ENCODE measurements at regions not wholly inside any gene's neighbourhood (a gene's known extent, or its start where the extent isn't known, plus 50 kb on each side); places are given as distances from the start of the nearest gene placed in this dataset.
"Not testable (repeated sequence)": the region's sequence is repeated elsewhere in the genome, so short reads cannot be mapped to it uniquely, and the experiment has no call there.

DNA sequence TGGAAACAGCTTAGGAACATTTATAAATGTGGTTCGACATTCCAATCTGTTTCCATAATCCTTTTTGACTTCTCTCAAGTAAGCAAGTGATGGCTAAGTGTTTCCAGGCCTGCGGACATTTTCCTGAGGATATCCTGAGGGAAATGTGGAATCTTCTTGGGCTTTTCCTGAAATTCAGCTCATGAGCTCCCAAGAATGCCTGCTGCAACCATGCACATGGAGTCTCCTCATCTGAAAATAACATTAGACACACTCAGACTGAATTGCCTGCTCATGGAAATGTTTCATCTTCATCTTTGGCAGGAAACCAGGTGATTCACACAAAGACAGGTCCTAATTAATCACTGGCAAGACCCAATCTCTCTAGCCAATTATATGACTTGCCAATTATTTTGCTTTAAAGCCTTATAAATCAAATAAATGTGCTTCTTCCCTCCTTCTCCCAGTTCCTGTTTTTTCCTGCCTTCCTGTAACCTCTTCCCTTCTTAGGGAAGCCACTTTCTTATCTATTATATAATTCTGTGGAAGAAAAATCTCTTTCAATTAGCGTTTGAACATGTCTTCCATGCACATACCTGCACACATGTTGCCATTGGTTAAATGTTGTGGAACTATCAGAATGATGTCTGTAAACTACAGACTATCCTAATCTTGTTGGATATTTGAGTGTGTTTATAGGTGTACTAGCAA, 104.6 kb upstream of the MXRA5 start:
- no peaks in the 10 kb centered on the region for H3K27me3 ChIP-seq (ENCODE audit: control insufficient read depth in 1 of 2, insufficient read depth in 2 of 2, low read length in 2 of 2)
- no peak overlapping the region for H3K27ac ChIP-seq (ENCODE audit: low read depth in 2 of 2, low read length in 1 of 2)
- H3K9me3 ChIP-seq (ENCODE audit: control insufficient read depth in 2 of 2, insufficient read depth in 1 of 2, low read depth in 1 of 2, low read length in 1 of 2): no peaks in the 10 kb centered on the region
- 13 to 45% methylated on average over 3 of the region's 3 CpGs for WGBS, 2 donors
- H3K4me1 ChIP-seq (ENCODE audit: control insufficient read depth in 2 of 2, insufficient read depth in 2 of 2, low read length in 1 of 2): no peaks in the 10 kb centered on the region
- no peak overlapping the region for H3K4me3 ChIP-seq (ENCODE audit: low read depth in 1 of 2, low read length in 2 of 2)
- H3K36me3 ChIP-seq (ENCODE audit: control insufficient read depth in 2 of 2, insufficient read depth in 2 of 2, low read length in 1 of 2): no peaks in the 10 kb centered on the region

DNA sequence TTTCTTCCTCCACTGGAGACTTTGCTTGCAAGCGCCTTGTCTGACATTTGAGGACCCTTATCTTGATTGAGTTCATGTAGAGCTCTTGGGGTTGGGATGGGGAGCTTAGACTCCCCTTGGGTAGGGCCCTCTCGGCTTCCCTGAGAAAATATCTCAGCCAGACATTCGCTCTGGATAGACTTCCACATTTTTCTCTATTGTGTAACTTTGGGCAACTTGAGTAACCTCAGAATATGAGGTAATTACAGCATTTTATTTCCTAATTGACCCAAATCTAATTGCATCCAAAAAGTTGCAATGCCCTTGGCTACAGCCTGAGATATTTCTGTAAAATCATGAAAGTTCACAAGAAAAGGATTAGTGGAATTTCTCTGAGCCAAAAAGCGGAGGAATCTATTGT, 102.8 kb upstream of the MXRA5 start:
- H3K4me3 ChIP-seq (ENCODE audit: low read depth in 1 of 2, low read length in 2 of 2): no peak overlapping the region
- WGBS, 2 donors: 58 to 70% methylated on average over 4 of the region's 4 CpGs
- no peaks in the 10 kb centered on the region for H3K4me1 ChIP-seq (ENCODE audit: control insufficient read depth in 2 of 2, insufficient read depth in 2 of 2, low read length in 1 of 2)
- H3K36me3 ChIP-seq (ENCODE audit: control insufficient read depth in 2 of 2, insufficient read depth in 2 of 2, low read length in 1 of 2): no peaks in the 10 kb centered on the region
- H3K9me3 ChIP-seq (ENCODE audit: control insufficient read depth in 2 of 2, insufficient read depth in 1 of 2, low read depth in 1 of 2, low read length in 1 of 2): no peaks in the 10 kb centered on the region
- H3K27me3 ChIP-seq (ENCODE audit: control insufficient read depth in 1 of 2, insufficient read depth in 2 of 2, low read length in 2 of 2): no peaks in the 10 kb centered on the region
- H3K27ac ChIP-seq (ENCODE audit: low read depth in 2 of 2, low read length in 1 of 2): no peak overlapping the region

DNA sequence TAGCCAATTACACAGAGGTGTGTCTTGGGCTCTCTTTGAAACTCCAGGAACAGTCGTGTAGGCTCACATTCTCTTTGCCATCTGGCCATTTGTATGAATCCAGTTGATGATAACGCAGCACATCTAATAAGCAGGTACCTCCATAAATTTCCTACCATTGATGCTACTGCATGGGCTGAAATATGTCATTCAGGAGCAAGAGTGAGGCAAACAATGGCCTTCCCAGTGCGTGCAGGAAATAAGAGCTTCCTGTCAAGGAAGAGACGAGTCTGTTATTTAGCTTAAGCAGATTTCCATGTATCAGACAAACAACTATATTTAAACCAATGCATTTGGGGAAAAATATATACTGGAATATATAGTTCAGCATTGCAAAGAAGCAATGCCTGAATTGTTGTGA, 102.1 kb upstream of the MXRA5 start:
- H3K4me1 ChIP-seq (ENCODE audit: control insufficient read depth in 2 of 2, insufficient read depth in 2 of 2, low read length in 1 of 2): no peaks in the 10 kb centered on the region
- H3K27me3 ChIP-seq (ENCODE audit: control insufficient read depth in 1 of 2, insufficient read depth in 2 of 2, low read length in 2 of 2): no peaks in the 10 kb centered on the region
- WGBS, 2 donors: 76% methylated on average over 4 of the region's 4 CpGs
- no peaks in the 10 kb centered on the region for H3K36me3 ChIP-seq (ENCODE audit: control insufficient read depth in 2 of 2, insufficient read depth in 2 of 2, low read length in 1 of 2)
- no peak overlapping the region for H3K4me3 ChIP-seq (ENCODE audit: low read depth in 1 of 2, low read length in 2 of 2)
- H3K27ac ChIP-seq (ENCODE audit: low read depth in 2 of 2, low read length in 1 of 2): no peak overlapping the region
- H3K9me3 ChIP-seq (ENCODE audit: control insufficient read depth in 2 of 2, insufficient read depth in 1 of 2, low read depth in 1 of 2, low read length in 1 of 2): no peaks in the 10 kb centered on the region

DNA sequence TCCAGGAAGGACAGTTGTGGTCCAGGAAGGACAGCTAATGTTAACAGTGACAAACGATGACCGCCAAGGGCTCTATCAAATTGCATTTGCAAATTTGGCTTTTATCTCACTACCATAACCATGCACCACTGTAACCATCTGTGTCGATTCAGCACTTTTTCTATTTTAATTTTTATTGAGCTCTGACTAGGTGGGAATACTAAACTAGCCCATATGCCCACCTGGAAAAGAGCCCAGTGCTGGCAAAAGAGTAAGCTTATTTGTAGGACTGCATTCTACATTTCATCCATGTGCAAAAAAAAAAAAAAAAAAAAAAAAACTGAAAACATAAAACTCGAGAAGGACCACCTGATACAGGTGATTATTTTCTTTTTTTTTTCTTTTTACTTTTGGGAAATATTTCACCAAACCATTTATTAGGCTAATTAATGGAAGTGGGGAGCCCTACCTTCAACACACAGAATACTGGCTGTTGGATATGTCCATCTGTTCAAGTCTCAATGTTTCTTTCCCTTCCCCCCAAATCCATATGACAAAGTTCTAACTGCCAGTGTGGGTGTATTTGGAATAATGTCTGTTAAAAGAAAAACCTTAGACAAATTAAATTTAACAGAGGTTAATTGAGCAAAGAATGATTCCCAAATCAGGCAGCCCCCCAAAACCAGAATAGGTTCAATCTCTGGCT, 99.5 kb upstream of the MXRA5 start:
- Histone ChIP-seq H3K36me3 (ENCODE audit: control insufficient read depth in 2 of 2, insufficient read depth in 2 of 2, low read length in 1 of 2) (no peaks in the 10 kb centered on the region), H3K4me1 (ENCODE audit: control insufficient read depth in 2 of 2, insufficient read depth in 2 of 2, low read length in 1 of 2) (no peaks in the 10 kb centered on the region), H3K27ac (ENCODE audit: low read depth in 2 of 2, low read length in 1 of 2) (no peak overlapping the region), H3K9me3 (ENCODE audit: control insufficient read depth in 2 of 2, insufficient read depth in 1 of 2, low read depth in 1 of 2, low read length in 1 of 2) (no peaks in the 10 kb centered on the region), H3K4me3 (ENCODE audit: low read depth in 1 of 2, low read length in 2 of 2) (no peak overlapping the region), H3K27me3 (ENCODE audit: control insufficient read depth in 1 of 2, insufficient read depth in 2 of 2, low read length in 2 of 2) (no peaks in the 10 kb centered on the region)
- WGBS, 2 donors: 92% methylated on average over 4 of the region's 4 CpGs

DNA sequence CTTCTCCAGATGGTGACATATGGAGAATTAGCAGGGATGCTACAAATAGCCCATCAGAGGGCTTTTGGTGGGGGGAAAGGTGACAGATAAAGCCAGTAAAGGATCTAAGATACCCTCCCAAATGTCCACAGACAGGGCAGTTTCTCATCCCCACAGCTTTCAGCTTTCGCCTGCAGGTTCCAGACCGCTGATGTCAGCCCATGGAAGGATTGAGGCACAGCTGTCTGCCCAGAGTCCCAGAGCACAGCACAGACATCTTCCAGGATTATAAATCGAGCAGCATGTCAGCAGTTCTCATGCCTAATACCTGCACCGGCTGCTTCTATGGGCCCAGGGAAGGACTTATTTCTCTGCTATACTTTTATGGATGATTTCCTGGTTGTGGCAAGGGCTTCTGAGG, 96.7 kb upstream of the MXRA5 start:
- H3K4me3 ChIP-seq (ENCODE audit: low read depth in 1 of 2, low read length in 2 of 2): no peak overlapping the region
- H3K36me3 ChIP-seq (ENCODE audit: control insufficient read depth in 2 of 2, insufficient read depth in 2 of 2, low read length in 1 of 2): no peaks in the 10 kb centered on the region
- H3K4me1 ChIP-seq (ENCODE audit: control insufficient read depth in 2 of 2, insufficient read depth in 2 of 2, low read length in 1 of 2): no peaks in the 10 kb centered on the region
- no peak overlapping the region for H3K27ac ChIP-seq (ENCODE audit: low read depth in 2 of 2, low read length in 1 of 2)
- H3K27me3 ChIP-seq (ENCODE audit: control insufficient read depth in 1 of 2, insufficient read depth in 2 of 2, low read length in 2 of 2): no peaks in the 10 kb centered on the region
- 73% methylated on average over 4 of the region's 4 CpGs for whole genome bisulfite sequencing, 2 donors
- no peaks in the 10 kb centered on the region for H3K9me3 ChIP-seq (ENCODE audit: control insufficient read depth in 2 of 2, insufficient read depth in 1 of 2, low read depth in 1 of 2, low read length in 1 of 2)

DNA sequence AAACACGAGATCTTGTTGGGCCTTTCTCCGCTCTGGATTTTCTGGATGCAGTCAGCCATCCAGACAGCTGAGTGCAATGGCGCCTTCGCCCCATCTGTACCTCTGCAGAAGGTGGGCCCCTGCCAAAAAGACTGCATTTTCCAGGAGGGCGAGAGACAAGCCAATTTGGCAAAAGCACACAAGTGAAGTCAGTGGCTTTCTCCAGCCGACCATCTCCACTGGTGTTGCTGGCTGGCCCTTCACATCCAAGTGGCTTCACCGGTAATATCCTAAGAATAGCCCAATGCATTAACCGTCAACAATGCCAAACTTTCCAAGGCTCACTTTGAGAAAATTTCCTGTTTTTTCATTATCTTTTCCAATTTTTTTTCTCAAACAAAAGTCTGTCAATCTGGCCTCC, 96.2 kb upstream of the MXRA5 start:
- Histone ChIP-seq H3K27ac (ENCODE audit: low read depth in 2 of 2, low read length in 1 of 2) (no peak overlapping the region), H3K4me1 (ENCODE audit: control insufficient read depth in 2 of 2, insufficient read depth in 2 of 2, low read length in 1 of 2) (no peaks in the 10 kb centered on the region), H3K9me3 (ENCODE audit: control insufficient read depth in 2 of 2, insufficient read depth in 1 of 2, low read depth in 1 of 2, low read length in 1 of 2) (no peaks in the 10 kb centered on the region), H3K27me3 (ENCODE audit: control insufficient read depth in 1 of 2, insufficient read depth in 2 of 2, low read length in 2 of 2) (no peaks in the 10 kb centered on the region), H3K36me3 (ENCODE audit: control insufficient read depth in 2 of 2, insufficient read depth in 2 of 2, low read length in 1 of 2) (no peaks in the 10 kb centered on the region), H3K4me3 (ENCODE audit: low read depth in 1 of 2, low read length in 2 of 2) (no peak overlapping the region)
- 79 to 82% methylated on average over 8 of the region's 8 CpGs for WGBS, 2 donors

DNA sequence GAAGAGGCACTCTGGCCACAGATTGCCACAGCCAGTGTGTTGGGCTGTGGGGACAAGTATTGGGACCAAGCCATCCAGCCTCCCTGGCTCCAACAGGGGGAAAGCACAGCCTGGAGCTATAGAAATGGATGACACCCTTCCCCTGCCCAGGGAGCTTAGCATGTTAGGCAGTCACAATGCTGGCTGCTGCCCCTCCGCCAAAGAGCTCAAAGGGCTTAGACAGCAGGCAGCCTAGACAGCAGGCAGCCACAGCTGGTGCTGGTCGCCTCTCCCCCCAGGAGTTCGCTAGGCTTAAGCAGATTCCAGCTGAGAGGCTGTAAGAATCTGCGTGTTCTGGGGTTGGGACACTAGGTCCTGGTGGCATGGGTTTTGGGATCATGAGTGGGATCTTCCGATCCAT, 94.5 kb upstream of the MXRA5 start:
- WGBS, 2 donors: 92 to 95% methylated on average over 5 of the region's 5 CpGs
- Histone ChIP-seq H3K9me3 (ENCODE audit: control insufficient read depth in 2 of 2, insufficient read depth in 1 of 2, low read depth in 1 of 2, low read length in 1 of 2) (no peaks in the 10 kb centered on the region), H3K27ac (ENCODE audit: low read depth in 2 of 2, low read length in 1 of 2) (no peak overlapping the region), H3K36me3 (ENCODE audit: control insufficient read depth in 2 of 2, insufficient read depth in 2 of 2, low read length in 1 of 2) (no peaks in the 10 kb centered on the region), H3K4me1 (ENCODE audit: control insufficient read depth in 2 of 2, insufficient read depth in 2 of 2, low read length in 1 of 2) (no peaks in the 10 kb centered on the region), H3K27me3 (ENCODE audit: control insufficient read depth in 1 of 2, insufficient read depth in 2 of 2, low read length in 2 of 2) (no peaks in the 10 kb centered on the region), H3K4me3 (ENCODE audit: low read depth in 1 of 2, low read length in 2 of 2) (no peak overlapping the region)

DNA sequence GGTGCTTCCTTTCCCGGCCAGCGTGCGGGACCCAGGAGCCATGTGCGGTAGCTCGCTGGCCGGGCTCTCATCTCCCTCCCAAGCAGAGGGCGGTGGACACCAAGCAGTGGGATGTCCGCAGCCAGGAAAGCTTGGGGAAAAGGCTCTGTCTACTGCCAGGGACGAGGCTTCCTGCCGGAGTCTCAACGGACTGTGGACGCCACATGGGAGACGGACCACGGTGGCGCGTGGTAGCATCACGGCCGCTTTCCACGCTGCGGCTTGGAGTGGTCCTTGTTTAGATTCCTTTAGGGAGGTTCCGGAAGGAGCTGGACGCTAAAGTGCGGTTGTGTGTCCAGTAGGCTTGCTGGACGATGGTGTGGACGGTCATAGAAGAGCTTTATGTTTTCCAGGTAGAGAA, 89.5 kb upstream of the MXRA5 start:
- H3K4me3 ChIP-seq (ENCODE audit: low read depth in 1 of 2, low read length in 2 of 2); H3K27me3 ChIP-seq (ENCODE audit: control insufficient read depth in 1 of 2, insufficient read depth in 2 of 2, low read length in 2 of 2); H3K27ac ChIP-seq (ENCODE audit: low read depth in 2 of 2, low read length in 1 of 2); H3K36me3 ChIP-seq (ENCODE audit: control insufficient read depth in 2 of 2, insufficient read depth in 2 of 2, low read length in 1 of 2); H3K9me3 ChIP-seq (ENCODE audit: control insufficient read depth in 2 of 2, insufficient read depth in 1 of 2, low read depth in 1 of 2, low read length in 1 of 2); H3K4me1 ChIP-seq (ENCODE audit: control insufficient read depth in 2 of 2, insufficient read depth in 2 of 2, low read length in 1 of 2): not testable (repeated sequence)
- 98% methylated on average over 16 to 23 of the region's 25 CpGs for WGBS, 2 donors

DNA sequence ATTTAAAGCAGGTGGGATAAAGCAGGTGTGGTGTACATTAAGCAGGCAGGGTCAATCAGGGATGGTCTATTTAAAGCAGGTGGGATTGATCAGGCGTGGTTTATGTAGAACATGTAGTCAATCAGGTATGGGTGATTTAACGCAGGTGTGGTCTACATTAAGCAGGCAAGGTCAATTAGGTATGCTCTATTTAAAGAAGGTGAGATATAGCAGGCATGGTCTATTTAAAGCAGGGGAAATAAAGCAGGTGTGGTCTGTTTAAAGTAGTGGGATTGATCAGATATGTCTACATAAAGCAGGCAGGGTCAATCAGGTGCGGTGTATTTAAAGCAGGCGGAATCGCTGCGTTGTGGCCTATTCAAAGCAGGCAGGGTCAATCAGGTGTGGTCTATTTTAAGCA, 88.6 kb upstream of the MXRA5 start:
- no peak overlapping the region for H3K4me3 ChIP-seq (ENCODE audit: low read depth in 1 of 2, low read length in 2 of 2)
- H3K4me1 ChIP-seq (ENCODE audit: control insufficient read depth in 2 of 2, insufficient read depth in 2 of 2, low read length in 1 of 2): no peaks in the 10 kb centered on the region
- H3K36me3 ChIP-seq (ENCODE audit: control insufficient read depth in 2 of 2, insufficient read depth in 2 of 2, low read length in 1 of 2): no peaks in the 10 kb centered on the region
- H3K27me3 ChIP-seq (ENCODE audit: control insufficient read depth in 1 of 2, insufficient read depth in 2 of 2, low read length in 2 of 2): no peaks in the 10 kb centered on the region
- H3K27ac ChIP-seq (ENCODE audit: low read depth in 2 of 2, low read length in 1 of 2): no peak overlapping the region
- WGBS, 2 donors: 79 to 96% methylated on average over 6 of the region's 6 CpGs
- no peaks in the 10 kb centered on the region for H3K9me3 ChIP-seq (ENCODE audit: control insufficient read depth in 2 of 2, insufficient read depth in 1 of 2, low read depth in 1 of 2, low read length in 1 of 2)

DNA sequence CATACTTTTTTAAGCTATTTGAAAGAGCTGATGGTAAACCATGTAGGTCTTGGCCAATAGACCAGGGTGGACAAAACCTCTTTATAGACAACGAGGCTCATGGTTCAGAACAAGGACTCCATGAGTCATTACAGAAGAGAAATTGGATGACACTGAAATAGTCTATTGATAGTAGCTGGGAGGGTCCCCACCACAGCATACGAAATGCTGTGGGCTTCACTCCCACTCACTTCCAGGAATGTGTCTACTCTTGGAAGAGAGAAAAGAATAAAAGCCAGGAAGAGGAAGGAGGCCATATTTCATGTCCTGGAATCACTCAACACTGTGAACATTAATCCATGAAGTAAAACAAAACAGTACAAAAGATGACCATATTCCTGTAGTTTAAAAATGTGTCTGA, 82.3 kb upstream of the MXRA5 start:
- Histone ChIP-seq H3K27me3 (ENCODE audit: control insufficient read depth in 1 of 2, insufficient read depth in 2 of 2, low read length in 2 of 2) (no peaks in the 10 kb centered on the region), H3K9me3 (ENCODE audit: control insufficient read depth in 2 of 2, insufficient read depth in 1 of 2, low read depth in 1 of 2, low read length in 1 of 2) (no peaks in the 10 kb centered on the region), H3K4me1 (ENCODE audit: control insufficient read depth in 2 of 2, insufficient read depth in 2 of 2, low read length in 1 of 2) (no peaks in the 10 kb centered on the region), H3K36me3 (ENCODE audit: control insufficient read depth in 2 of 2, insufficient read depth in 2 of 2, low read length in 1 of 2) (no peaks in the 10 kb centered on the region), H3K27ac (ENCODE audit: low read depth in 2 of 2, low read length in 1 of 2) (no peak overlapping the region), H3K4me3 (ENCODE audit: low read depth in 1 of 2, low read length in 2 of 2) (no peak overlapping the region)
- WGBS, 2 donors: 38% methylated on average over 2 of the region's 2 CpGs

All from esophagus (tissue), 2 donors.